ENCODE measurements at regions not wholly inside any gene's neighbourhood (a gene's known extent, or its start where the extent isn't known, plus 50 kb on each side); places are given as distances from the start of the nearest gene placed in this dataset.

DNA sequence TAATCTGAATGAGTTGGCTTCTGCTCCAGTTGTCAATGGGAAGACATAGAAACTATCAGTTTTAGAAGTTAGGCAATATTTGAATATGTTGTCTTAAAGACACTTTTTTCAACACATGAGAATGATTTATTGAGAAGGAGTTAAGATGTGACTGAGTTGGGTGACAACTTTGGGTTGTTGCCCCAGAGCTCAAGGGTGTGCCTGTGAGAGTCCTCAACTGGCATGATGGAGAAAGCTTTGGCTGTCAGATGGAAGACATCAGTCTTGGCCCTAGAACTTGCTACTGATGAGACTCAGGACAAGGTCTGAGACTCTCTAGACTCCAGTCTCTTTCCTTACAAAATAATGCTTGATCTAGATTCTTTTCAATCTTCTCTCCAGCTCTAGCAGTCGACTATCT, 69.0 kb upstream of the CTAGE1 start:
- Histone ChIP-seq H3K36me3 (ENCODE audit: insufficient read depth, low read length) (no peaks in the 10 kb centered on the region), H4K20me1 (ENCODE audit: insufficient read depth, low read length, poor library complexity, severe bottlenecking) (no peaks in the 10 kb centered on the region), H3K27me3 (ENCODE audit: insufficient read depth, low read length, poor library complexity, severe bottlenecking) (no peaks in the 10 kb centered on the region), H3K79me2 (ENCODE audit: insufficient read depth, low read length) (no peaks in the 10 kb centered on the region), H2AFZ (ENCODE audit: low read length) (no peak overlapping the region), H3K9me2 (replicated peaks; ENCODE audit: low read depth, low read length) (no peaks in the 10 kb centered on the region), H3K9ac (ENCODE audit: low read depth, low read length, poor library complexity, severe bottlenecking) (no peak overlapping the region), H3K9me3 (ENCODE audit: insufficient read depth, low read depth, low read length) (no peaks in the 10 kb centered on the region), H3K4me2 (ENCODE audit: low read depth, low read length, poor library complexity, severe bottlenecking) (no peak overlapping the region), H3K4me3 (ENCODE audit: low read length, poor library complexity, severe bottlenecking) (no peak overlapping the region), H3F3A (ENCODE audit: low read depth) (no peaks in the 10 kb centered on the region), H3K4me1 (ENCODE audit: insufficient read depth, low read length, poor library complexity, severe bottlenecking) (no peaks in the 10 kb centered on the region)
- TF ChIP-seq EZH2phosphoT487 (IDR thresholded peaks at IDR 0.05; ENCODE audit: borderline replicate concordance): no peak
- TF ChIP-seq, protein P1, sequence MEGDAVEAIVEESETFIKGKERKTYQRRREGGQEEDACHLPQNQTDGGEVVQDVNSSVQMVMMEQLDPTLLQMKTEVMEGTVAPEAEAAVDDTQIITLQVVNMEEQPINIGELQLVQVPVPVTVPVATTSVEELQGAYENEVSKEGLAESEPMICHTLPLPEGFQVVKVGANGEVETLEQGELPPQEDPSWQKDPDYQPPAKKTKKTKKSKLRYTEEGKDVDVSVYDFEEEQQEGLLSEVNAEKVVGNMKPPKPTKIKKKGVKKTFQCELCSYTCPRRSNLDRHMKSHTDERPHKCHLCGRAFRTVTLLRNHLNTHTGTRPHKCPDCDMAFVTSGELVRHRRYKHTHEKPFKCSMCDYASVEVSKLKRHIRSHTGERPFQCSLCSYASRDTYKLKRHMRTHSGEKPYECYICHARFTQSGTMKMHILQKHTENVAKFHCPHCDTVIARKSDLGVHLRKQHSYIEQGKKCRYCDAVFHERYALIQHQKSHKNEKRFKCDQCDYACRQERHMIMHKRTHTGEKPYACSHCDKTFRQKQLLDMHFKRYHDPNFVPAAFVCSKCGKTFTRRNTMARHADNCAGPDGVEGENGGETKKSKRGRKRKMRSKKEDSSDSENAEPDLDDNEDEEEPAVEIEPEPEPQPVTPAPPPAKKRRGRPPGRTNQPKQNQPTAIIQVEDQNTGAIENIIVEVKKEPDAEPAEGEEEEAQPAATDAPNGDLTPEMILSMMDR (conservative IDR thresholded peaks at IDR 0.05; ENCODE audit: low read length): no peak

DNA sequence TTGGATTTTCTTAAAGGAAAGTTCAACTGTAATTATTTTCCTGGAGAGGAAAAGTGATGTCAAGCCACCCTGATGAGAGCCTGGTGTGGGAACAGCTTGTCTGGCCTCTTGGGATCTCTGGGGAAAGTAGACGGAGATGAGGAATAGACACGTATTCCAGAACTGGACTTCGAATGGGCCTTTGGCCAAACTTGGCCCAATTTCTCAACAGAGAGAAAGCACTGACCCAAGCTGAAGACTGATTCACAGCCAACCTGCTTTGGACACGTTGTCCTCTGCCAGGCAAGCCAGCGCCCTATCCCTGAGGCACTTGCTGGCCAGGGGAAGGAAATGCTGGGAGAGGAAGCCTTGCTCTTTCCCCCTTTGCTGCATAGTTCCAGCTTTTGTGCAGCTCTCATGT, 70.8 kb upstream of the CTAGE1 start:
- H4K20me1 ChIP-seq (ENCODE audit: insufficient read depth, low read length, poor library complexity, severe bottlenecking): no peaks in the 10 kb centered on the region
- H3K36me3 ChIP-seq (ENCODE audit: insufficient read depth, low read length): no peaks in the 10 kb centered on the region
- H3K79me2 ChIP-seq (ENCODE audit: insufficient read depth, low read length): no peaks in the 10 kb centered on the region
- no peaks in the 10 kb centered on the region for H3F3A ChIP-seq (ENCODE audit: low read depth)
- H3K27me3 ChIP-seq (ENCODE audit: insufficient read depth, low read length, poor library complexity, severe bottlenecking): no peaks in the 10 kb centered on the region
- no peaks in the 10 kb centered on the region for H3K4me1 ChIP-seq (ENCODE audit: insufficient read depth, low read length, poor library complexity, severe bottlenecking)
- H3K4me3 ChIP-seq (ENCODE audit: low read length, poor library complexity, severe bottlenecking): no peak overlapping the region
- no peak overlapping the region for H2AFZ ChIP-seq (ENCODE audit: low read length)
- H3K9me3 ChIP-seq (ENCODE audit: insufficient read depth, low read depth, low read length): no peaks in the 10 kb centered on the region
- no peak overlapping the region for H3K9ac ChIP-seq (ENCODE audit: low read depth, low read length, poor library complexity, severe bottlenecking)
- TF ChIP-seq, protein P1 (conservative IDR thresholded peaks at IDR 0.05; ENCODE audit: low read length): no peak
- no peak for TF ChIP-seq EZH2phosphoT487 (IDR thresholded peaks at IDR 0.05; ENCODE audit: borderline replicate concordance)
- H3K9me2 ChIP-seq (replicated peaks; ENCODE audit: low read depth, low read length): no peaks in the 10 kb centered on the region
- no peak overlapping the region for H3K4me2 ChIP-seq (ENCODE audit: low read depth, low read length, poor library complexity, severe bottlenecking)

DNA sequence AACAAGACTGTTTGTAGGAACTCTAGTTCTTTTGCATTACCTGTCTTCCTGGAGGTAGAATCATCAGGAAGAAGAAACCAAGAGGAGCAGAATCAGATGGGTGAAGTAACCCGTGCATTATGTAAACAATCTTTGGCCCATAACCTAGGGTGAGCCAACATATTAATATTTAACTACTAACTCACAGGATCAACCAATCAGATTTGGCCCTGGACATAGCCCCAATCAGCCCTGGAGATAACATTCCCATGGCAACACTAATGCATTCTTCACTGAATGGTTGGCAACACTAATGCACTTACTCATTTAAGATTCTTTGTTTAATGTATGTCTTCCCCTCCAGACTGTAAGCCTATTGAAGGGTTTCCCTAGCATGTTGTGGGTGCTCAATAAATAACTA, 72.0 kb upstream of the CTAGE1 start:
- no peak for TF ChIP-seq EZH2phosphoT487 (IDR thresholded peaks at IDR 0.05; ENCODE audit: borderline replicate concordance)
- TF ChIP-seq, protein P1 (conservative IDR thresholded peaks at IDR 0.05; ENCODE audit: low read length): no peak
- Histone ChIP-seq H3K9me2 (replicated peaks; ENCODE audit: low read depth, low read length) (no peaks in the 10 kb centered on the region), H3K9ac (ENCODE audit: low read depth, low read length, poor library complexity, severe bottlenecking) (no peak overlapping the region), H3K4me3 (ENCODE audit: low read length, poor library complexity, severe bottlenecking) (no peak overlapping the region), H3K27me3 (ENCODE audit: insufficient read depth, low read length, poor library complexity, severe bottlenecking) (no peaks in the 10 kb centered on the region), H3K79me2 (ENCODE audit: insufficient read depth, low read length) (no peaks in the 10 kb centered on the region), H3K36me3 (ENCODE audit: insufficient read depth, low read length) (no peaks in the 10 kb centered on the region), H4K20me1 (ENCODE audit: insufficient read depth, low read length, poor library complexity, severe bottlenecking) (no peaks in the 10 kb centered on the region), H3K4me1 (ENCODE audit: insufficient read depth, low read length, poor library complexity, severe bottlenecking) (no peaks in the 10 kb centered on the region), H2AFZ (ENCODE audit: low read length) (no peak overlapping the region), H3F3A (ENCODE audit: low read depth) (no peaks in the 10 kb centered on the region), H3K9me3 (ENCODE audit: insufficient read depth, low read depth, low read length) (no peaks in the 10 kb centered on the region), H3K4me2 (ENCODE audit: low read depth, low read length, poor library complexity, severe bottlenecking) (no peak overlapping the region)
